ENCODE measurements at regions not wholly inside any gene's neighbourhood (a gene's known extent, or its start where the extent isn't known, plus 50 kb on each side); places are given as distances from the start of the nearest gene placed in this dataset.

- Mint-ChIP-seq H3K27me3 (ENCODE audit: low read depth in 3 of 3) (peaks cover 0 to 18% (median 2%) of the 10 kb centered on the region in 3 donors), H3K27ac (no peak overlapping the region), H3K4me1 (no peaks in the 10 kb centered on the region), H3K4me3 (no peak overlapping the region), H3K36me3 (no peaks in the 10 kb centered on the region), H3K9me3 (peaks cover 0 to 2% (median 0%) of the 10 kb centered on the region in 6 donors)
- no peak for DNase-seq
These were observed 76.8 kb upstream of the PCSK1 start for GRCh38 chr5:96509721-96510350.

GRCh38 chr5:96516631-96517071, 83.6 kb upstream of the PCSK1 start:
- Mint-ChIP-seq H3K9me3 (no peaks in the 10 kb centered on the region), H3K36me3 (peaks cover 0 to 6% (median 0%) of the 10 kb centered on the region in 3 donors), H3K27ac (no peak overlapping the region), H3K4me3 (no peak overlapping the region), H3K4me1 (no peaks in the 10 kb centered on the region), H3K27me3 (ENCODE audit: low read depth in 3 of 3) (peaks cover 0 to 7% (median 0%) of the 10 kb centered on the region in 3 donors)
- no peak for DNase-seq

GRCh38 chr5:96517295-96517694, 84.2 kb upstream of the PCSK1 start:
- no peak for DNase-seq
- Mint-ChIP-seq H3K27ac (no peak overlapping the region), H3K9me3 (no peaks in the 10 kb centered on the region), H3K36me3 (peaks cover 0 to 6% (median 0%) of the 10 kb centered on the region in 3 donors), H3K4me1 (no peaks in the 10 kb centered on the region), H3K4me3 (no peak overlapping the region), H3K27me3 (ENCODE audit: low read depth in 3 of 3) (peaks cover 0 to 4% (median 0%) of the 10 kb centered on the region in 3 donors)

GRCh38 chr5:96520345-96520744, 87.3 kb upstream of the PCSK1 start:
- Mint-ChIP-seq H3K27me3 (ENCODE audit: low read depth in 3 of 3) (peaks cover 0 to 9% (median 5%) of the 10 kb centered on the region in 3 donors), H3K4me3 (no peak overlapping the region), H3K36me3 (peaks cover 0 to 6% (median 0%) of the 10 kb centered on the region in 3 donors), H3K27ac (no peak overlapping the region), H3K9me3 (no peaks in the 10 kb centered on the region), H3K4me1 (no peaks in the 10 kb centered on the region)
- DNase-seq = no peak

- DNase-seq = no peak
- Mint-ChIP-seq H3K9me3 (no peaks in the 10 kb centered on the region), H3K36me3 (peaks cover 0 to 6% (median 0%) of the 10 kb centered on the region in 3 donors), H3K27me3 (ENCODE audit: low read depth in 3 of 3) (peaks cover 2 to 9% (median 5%) of the 10 kb centered on the region in 3 donors), H3K4me1 (no peaks in the 10 kb centered on the region), H3K27ac (no peak overlapping the region), H3K4me3 (no peak overlapping the region)
These were observed 89.7 kb upstream of the PCSK1 start for GRCh38 chr5:96522635-96523355.

GRCh38 chr5:96527768-96528661, 95.0 kb upstream of the PCSK1 start:
- H3K27ac Mint-ChIP-seq = no peak overlapping the region
- no peaks in the 10 kb centered on the region for H3K9me3 Mint-ChIP-seq
- peaks cover 0 to 4% (median 0%) of the 10 kb centered on the region in 3 donors for H3K36me3 Mint-ChIP-seq
- H3K4me1 Mint-ChIP-seq = no peaks in the 10 kb centered on the region
- H3K4me3 Mint-ChIP-seq = no peak overlapping the region
- H3K27me3 Mint-ChIP-seq (ENCODE audit: low read depth in 3 of 3) = peaks cover 2 to 14% (median 8%) of the 10 kb centered on the region in 3 donors
- DNase-seq = no peak

GRCh38 chr5:96528826-96529474, 95.9 kb upstream of the PCSK1 start:
- Mint-ChIP-seq H3K4me3 (no peak overlapping the region), H3K4me1 (no peaks in the 10 kb centered on the region), H3K9me3 (no peaks in the 10 kb centered on the region), H3K36me3 (peaks cover 0 to 4% (median 0%) of the 10 kb centered on the region in 3 donors), H3K27ac (no peak overlapping the region), H3K27me3 (ENCODE audit: low read depth in 3 of 3) (peaks cover 4 to 6% (median 5%) of the 10 kb centered on the region in 3 donors)
- DNase-seq = no peak

- no peak overlapping the region for H3K4me3 Mint-ChIP-seq
- H3K9me3 Mint-ChIP-seq = no peaks in the 10 kb centered on the region
- no peak for DNase-seq
- peaks cover 4 to 5% (median 4%) of the 10 kb centered on the region in 3 donors for H3K27me3 Mint-ChIP-seq (ENCODE audit: low read depth in 3 of 3)
- no peaks in the 10 kb centered on the region for H3K4me1 Mint-ChIP-seq
- peaks cover 0 to 4% (median 0%) of the 10 kb centered on the region in 3 donors for H3K36me3 Mint-ChIP-seq
- H3K27ac Mint-ChIP-seq = no peak overlapping the region
These were observed 96.5 kb upstream of the PCSK1 start for GRCh38 chr5:96529559-96529958.

- Mint-ChIP-seq H3K27me3 (ENCODE audit: low read depth in 3 of 3) (peaks cover 4 to 5% (median 4%) of the 10 kb centered on the region in 3 donors), H3K4me1 (peaks cover 0 to 5% of the 10 kb centered on the region in 2 donors), H3K27ac (peak overlapping the region in 1 of 6 donors; percentile 51), H3K9me3 (no peaks in the 10 kb centered on the region), H3K36me3 (peaks cover 0 to 4% (median 4%) of the 10 kb centered on the region in 3 donors), H3K4me3 (no peak overlapping the region)
- DNase-seq = no peak
These were observed 97.9 kb upstream of the PCSK1 start for GRCh38 chr5:96530901-96531300.

GRCh38 chr5:96533371-96533770, 100.3 kb upstream of the PCSK1 start:
- H3K27ac Mint-ChIP-seq = no peak overlapping the region
- no peak overlapping the region for H3K4me3 Mint-ChIP-seq
- peaks cover 17 to 29% of the 10 kb centered on the region in 2 donors for H3K4me1 Mint-ChIP-seq
- DNase-seq = no peak
- H3K9me3 Mint-ChIP-seq = no peaks in the 10 kb centered on the region
- H3K27me3 Mint-ChIP-seq (ENCODE audit: low read depth in 3 of 3) = peaks cover 2 to 5% (median 4%) of the 10 kb centered on the region in 3 donors
- peaks cover 0 to 12% (median 4%) of the 10 kb centered on the region in 3 donors for H3K36me3 Mint-ChIP-seq

GRCh38 chr5:96537386-96537785, 104.3 kb upstream of the PCSK1 start:
- DNase-seq = peak; percentile 53 to 73 (median 70)
- peaks cover 2 to 3% (median 2%) of the 10 kb centered on the region in 3 donors for H3K27me3 Mint-ChIP-seq (ENCODE audit: low read depth in 3 of 3)
- H3K4me3 Mint-ChIP-seq = peak overlapping the region; percentile 11 to 85 (median 75)

GRCh38 chr5:96538808-96539250, 105.8 kb upstream of the PCSK1 start:
- Mint-ChIP-seq H3K27ac (peak overlapping the region in 3 of 6 donors; percentile 70 to 76 (median 72)), H3K36me3 (peaks cover 0 to 12% (median 8%) of the 10 kb centered on the region in 3 donors), H3K27me3 (ENCODE audit: low read depth in 3 of 3) (peaks cover 2 to 7% (median 2%) of the 10 kb centered on the region in 3 donors), H3K9me3 (peaks cover 0 to 2% (median 0%) of the 10 kb centered on the region in 6 donors), H3K4me3 (peak overlapping the region in 3 of 5 donors; percentile 32 to 48 (median 46)), H3K4me1 (peaks cover 21 to 35% of the 10 kb centered on the region in 2 donors)
- DNase-seq = no peak

More at GRCh38 chr5:96537386-96537785, 104.3 kb upstream of the PCSK1 start:
- peaks cover 0 to 12% (median 8%) of the 10 kb centered on the region in 3 donors for H3K36me3 Mint-ChIP-seq
- H3K9me3 Mint-ChIP-seq = peaks cover 0 to 2% (median 0%) of the 10 kb centered on the region in 6 donors
- H3K27ac Mint-ChIP-seq = peak overlapping the region; percentile 87 to 97 (median 94)
- H3K4me1 Mint-ChIP-seq = peaks cover 21 to 35% of the 10 kb centered on the region in 2 donors

- no peak overlapping the region for H3K4me3 Mint-ChIP-seq
- no peak for DNase-seq
- H3K36me3 Mint-ChIP-seq = peaks cover 0 to 9% (median 0%) of the 10 kb centered on the region in 3 donors
- no peak overlapping the region for H3K27ac Mint-ChIP-seq
- peaks cover 0 to 10% (median 5%) of the 10 kb centered on the region in 3 donors for H3K27me3 Mint-ChIP-seq (ENCODE audit: low read depth in 3 of 3)
- H3K9me3 Mint-ChIP-seq = peaks cover 0 to 5% (median 0%) of the 10 kb centered on the region in 6 donors
- H3K4me1 Mint-ChIP-seq = no peaks in the 10 kb centered on the region
These were observed 113.1 kb upstream of the PCSK1 start for GRCh38 chr5:96546120-96546519.
